ENCODE measurements at regions not wholly inside any gene's neighbourhood (a gene's known extent, or its start where the extent isn't known, plus 50 kb on each side); places are given as distances from the start of the nearest gene placed in this dataset.

DNA sequence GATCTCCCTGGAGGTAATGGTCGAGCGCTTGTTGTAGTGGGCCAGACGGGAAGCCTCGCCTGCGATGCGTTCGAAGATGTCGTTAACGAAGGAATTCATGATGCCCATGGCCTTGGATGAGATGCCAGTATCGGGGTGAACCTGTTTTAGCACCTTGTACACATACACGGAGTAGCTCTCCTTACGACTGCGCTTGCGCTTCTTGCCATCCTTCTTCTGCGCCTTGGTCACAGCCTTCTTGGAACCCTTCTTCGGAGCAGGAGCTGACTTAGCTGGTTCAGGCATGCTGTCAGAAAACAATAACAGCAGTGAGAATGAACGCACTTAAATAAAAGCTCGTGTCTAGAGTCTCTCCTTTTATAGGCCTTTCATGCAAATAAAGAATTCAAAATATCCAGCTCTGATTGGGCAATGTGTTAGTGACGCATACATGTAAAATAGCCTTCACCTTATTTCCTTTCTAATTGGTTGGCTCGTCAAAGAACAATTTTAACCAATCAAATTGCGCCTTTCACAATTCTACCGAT, 129.2 kb downstream of the HFE start:
- TF ChIP-seq POLR2A (IDR thresholded peaks at IDR 0.05; ENCODE audit: low read length) (peak; percentile 99), GATA1 (IDR thresholded peaks at IDR 0.05; ENCODE audit: low read depth, low read length) (no peak)
